Stromal cell of bone marrow (primary cell): ENCODE measurements at regions not wholly inside any gene's neighbourhood (a gene's known extent, or its start where the extent isn't known, plus 50 kb on each side); places are given as distances from the start of the nearest gene placed in this dataset.
A peak's percentile ranks its signal among the peaks of the same experiment; 100 is the strongest.

ENCODE experiments used
- DNase-seq: peaks from one replicate; pipeline ENCODE4 v3.0.0-alpha.2; 2012; ENCODE audit warnings: low read depth

DNA sequence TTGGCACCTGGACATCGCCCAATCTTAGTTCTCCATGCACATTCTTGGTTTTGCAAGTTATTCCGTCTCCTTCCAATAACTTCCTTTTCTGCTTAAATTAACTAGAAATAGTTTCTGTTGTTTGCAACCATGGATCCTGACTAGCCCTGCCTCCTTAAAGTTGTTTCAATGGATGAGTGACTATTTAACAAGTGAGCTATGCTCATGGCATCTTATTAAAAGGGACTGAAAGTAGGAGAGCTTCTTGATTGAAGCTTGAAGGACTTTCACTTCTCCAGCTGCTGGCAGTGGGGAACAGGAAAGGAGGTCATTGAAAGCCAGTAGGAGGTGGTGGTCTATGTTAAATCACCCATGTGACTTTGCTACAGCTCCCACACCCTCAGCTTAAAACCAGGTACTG lies 466.8 kb downstream of the ARHGEF28 start:
- no peak for DNase-seq

DNA sequence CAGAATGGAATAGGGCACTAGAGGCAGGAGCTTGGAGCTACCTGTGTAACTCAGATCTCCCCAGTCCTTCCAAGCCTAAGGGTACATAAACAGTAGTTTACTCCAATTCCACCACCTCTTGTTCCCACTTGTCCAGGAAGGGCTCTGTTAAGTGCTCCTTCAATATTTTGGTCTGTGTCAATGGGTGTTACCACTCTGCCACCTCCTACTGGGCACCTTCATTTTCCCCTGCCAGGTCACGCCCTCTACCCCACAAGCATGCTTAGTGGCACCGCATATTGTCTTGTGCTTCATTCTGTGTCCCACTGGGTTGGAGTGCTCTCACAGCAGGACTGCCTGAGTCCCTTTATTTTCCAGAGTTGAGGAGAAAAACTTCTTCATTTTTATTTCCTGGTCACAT lies 459.8 kb downstream of the ARHGEF28 start:
- DNase-seq = no peak

GRCh38 chr5:74085186-74085585 lies 459.2 kb downstream of the ARHGEF28 start:
- no peak for DNase-seq

- no peak for DNase-seq
Measured at GRCh38 chr5:74083096-74083791, 457.2 kb downstream of the ARHGEF28 start.

DNA sequence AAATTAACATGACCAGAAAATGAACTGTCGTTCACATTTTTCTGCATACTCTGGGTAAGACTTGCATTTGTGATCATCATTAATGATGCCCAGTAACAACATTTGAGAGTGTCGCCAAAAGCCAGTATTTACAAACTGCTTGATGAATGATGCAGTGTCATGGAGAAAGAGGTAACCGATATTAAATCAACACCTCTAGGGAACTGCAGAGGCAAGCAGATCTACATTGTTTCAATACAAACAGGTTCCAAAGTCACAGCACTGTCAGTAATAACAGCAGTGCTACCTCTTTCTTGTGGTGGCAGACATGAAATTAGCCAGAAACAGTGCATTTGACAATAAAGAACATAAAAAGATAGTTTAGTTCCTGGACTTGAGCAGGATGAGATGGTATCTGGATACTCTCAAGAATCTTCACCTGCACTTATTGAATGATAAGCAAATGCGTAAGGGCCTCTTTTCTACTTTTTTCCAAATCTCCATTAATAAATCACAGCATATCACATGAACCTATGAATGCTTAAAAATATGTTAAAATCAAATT lies 456.6 kb downstream of the ARHGEF28 start:
- no peak for DNase-seq

DNA sequence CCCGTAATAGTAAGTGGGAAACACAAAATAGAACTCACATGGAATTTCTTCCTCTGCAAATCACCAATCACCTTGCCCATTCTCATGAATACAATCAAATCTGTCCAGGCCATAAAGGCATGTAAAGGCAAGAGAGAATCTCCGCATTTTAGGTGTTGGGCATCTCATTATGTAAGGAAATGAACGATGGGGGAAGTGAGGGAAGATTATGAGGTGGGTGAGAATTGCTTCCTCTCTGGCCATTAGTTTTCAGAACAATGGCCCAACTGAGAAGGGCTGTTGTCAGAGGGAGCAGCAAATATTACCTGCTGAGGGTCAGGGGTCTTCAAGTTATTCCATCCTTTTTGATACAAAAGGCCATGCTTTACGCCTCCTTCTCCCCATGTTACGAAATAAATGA lies 455.1 kb downstream of the ARHGEF28 start:
- no peak for DNase-seq

GRCh38 chr5:74079971-74080556 lies 454.1 kb downstream of the ARHGEF28 start:
- no peak for DNase-seq

DNA sequence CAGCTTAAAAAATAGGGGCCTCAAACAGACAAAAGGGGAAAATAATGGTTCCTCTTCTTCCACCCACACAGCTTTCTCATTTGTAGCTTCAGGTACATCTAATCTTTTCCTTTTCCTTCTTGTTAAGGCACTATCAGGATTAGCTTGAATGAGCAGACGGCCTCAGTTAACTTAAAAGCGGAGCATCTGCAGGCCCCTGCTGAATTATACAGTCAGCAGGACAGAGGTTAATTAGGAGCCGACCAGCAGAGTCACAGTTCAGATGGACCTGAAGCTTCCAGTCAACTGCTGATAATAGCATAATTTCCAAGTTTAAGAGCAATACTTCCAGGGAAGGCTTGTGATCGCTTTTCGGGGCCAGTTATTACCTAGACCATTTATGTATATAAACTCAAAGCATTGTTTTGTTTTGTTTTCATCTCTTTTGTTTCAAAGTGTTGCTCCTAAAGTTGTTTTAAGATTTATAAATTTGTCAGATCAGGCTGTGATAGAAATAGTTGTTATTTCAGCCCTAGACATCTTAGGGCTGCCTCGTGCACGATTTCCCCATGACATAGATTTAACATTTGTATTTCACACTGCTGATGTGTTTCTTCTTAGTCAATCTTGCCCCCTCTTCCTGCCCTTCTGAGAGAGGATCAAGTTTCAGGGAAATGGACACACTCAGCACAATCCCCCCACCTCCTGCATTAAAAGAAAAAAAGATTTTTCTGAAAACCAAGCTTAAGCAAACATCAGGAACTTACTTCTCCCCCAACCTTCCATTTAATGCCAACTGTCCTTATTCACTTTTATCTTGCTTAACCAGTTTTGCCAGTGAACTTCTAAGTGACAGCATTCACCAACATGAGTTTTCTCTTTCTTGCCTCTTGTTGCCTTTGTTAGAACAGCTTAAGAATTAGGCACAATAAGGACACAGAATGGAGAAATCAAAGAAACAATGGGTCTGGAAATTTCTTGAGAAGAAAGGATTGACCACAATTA lies 449.8 kb downstream of the ARHGEF28 start:
- no peak for DNase-seq

DNA sequence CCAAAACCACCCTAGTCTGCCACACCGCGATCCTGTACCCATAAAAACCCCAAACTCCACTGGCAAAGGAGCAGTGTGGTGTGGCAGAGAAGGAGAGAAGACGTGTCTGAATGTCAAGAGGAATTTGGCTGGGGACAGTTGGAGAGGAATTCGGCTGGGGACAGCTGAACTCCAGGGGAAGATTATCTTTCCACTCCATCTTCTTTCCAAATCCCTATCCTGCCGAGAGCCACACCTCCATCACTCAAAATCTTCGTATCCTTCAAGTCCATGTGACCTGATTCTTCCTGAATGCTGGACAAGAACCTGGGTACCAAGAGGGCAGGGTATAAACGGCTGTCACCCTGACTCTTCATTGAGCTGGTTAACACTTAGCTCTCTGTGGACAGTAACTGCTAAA lies 448.1 kb downstream of the ARHGEF28 start:
- DNase-seq = no peak

GRCh38 chr5:74073257-74073656 lies 447.3 kb downstream of the ARHGEF28 start:
- no peak for DNase-seq

- no peak for DNase-seq
Measured at GRCh38 chr5:74072646-74073045, 446.6 kb downstream of the ARHGEF28 start.

DNA sequence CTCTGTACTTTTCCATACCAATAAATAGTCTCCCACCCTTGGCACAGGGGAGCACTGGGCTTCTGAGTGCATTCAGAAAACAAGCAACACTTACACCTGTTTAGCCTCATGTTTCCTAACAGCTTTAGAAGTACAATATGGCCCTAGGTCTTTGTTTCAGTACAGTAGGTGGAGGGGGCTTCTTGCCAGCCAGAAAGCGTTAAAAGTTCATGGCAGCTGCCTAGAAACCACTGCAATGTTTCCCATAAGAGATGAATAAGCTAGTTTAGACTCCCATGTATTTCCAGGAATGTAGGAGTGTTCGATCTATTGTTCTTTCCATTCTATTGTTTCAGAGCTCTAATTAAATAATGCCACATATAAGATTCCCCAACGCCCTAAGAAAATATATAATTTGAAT lies 444.8 kb downstream of the ARHGEF28 start:
- no peak for DNase-seq

GRCh38 chr5:74069741-74070140 lies 443.7 kb downstream of the ARHGEF28 start:
- no peak for DNase-seq

- DNase-seq = peak; percentile 33
Measured at GRCh38 chr5:74067748-74068541, 441.9 kb downstream of the ARHGEF28 start.

DNA sequence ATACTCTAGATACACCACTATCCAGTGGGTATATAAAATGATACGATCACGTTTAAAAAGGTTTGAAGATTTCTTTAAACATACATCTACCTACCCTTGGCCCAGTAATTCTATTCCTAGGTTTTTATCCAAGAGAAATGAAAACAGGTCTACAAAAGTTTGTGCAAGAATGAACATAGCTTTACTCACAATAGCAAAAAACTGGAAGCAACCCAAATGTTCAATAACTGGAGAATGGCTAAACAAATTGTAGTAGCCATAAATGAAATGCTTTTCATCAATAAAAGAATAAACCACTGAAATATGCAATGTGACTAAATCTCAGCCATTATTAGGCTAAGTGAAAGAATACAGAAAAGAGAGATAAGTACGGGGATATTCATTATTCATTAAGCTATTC lies 438.9 kb downstream of the ARHGEF28 start:
- no peak for DNase-seq

GRCh38 chr5:74064225-74064624 lies 438.2 kb downstream of the ARHGEF28 start:
- no peak for DNase-seq

GRCh38 chr5:74063821-74064220 lies 437.8 kb downstream of the ARHGEF28 start:
- no peak for DNase-seq

GRCh38 chr5:74063346-74063745 lies 437.4 kb downstream of the ARHGEF28 start:
- no peak for DNase-seq

- no peak for DNase-seq
Measured at GRCh38 chr5:74061292-74061691, 435.3 kb downstream of the ARHGEF28 start.

- DNase-seq = no peak
Measured at GRCh38 chr5:74059706-74060105, 433.7 kb downstream of the ARHGEF28 start.

DNA sequence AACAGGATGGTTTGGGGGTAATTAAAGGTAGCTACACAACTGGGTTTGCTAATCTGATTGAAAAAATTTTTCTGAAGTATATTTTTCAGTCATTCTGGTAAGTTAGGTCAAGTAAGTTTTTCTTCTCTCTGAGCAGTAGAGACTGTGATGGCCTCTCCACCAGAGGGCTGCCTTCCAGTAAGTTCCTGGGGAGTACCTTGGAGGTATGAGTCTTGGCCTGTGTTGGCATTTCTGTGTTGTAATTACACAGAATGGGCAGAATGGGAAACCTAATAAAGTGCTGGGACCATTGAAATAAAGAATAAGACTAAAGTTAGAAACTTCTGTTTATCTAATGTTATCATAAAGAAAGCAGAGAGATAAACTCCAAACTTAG lies 430.8 kb downstream of the ARHGEF28 start:
- no peak for DNase-seq
